Endothelial cell of umbilical vein (primary cell): ENCODE measurements at regions not wholly inside any gene's neighbourhood (a gene's known extent, or its start where the extent isn't known, plus 50 kb on each side); places are given as distances from the start of the nearest gene placed in this dataset.

Source experiments
- JUN ChIP-seq: IDR thresholded peaks from 2 replicates; pipeline ENCODE4 v1.6.1; 2011; ENCODE audit warnings: borderline replicate concordance, low read depth; ENCODE audit not compliant: insufficient read length, insufficient read depth
- POLR2A ChIP-seq: IDR thresholded peaks from 2 replicates; pipeline ENCODE4 v1.6.1; 2012; ENCODE audit warnings: low read depth, mild to moderate bottlenecking, control low read depth, low read length
- POLR2AphosphoS5 ChIP-seq: IDR thresholded peaks from 2 replicates; pipeline ENCODE4 v1.6.1; 2012; ENCODE audit warnings: low read depth, mild to moderate bottlenecking, control low read depth, low read length, moderate library complexity; ENCODE audit not compliant: insufficient read depth
- TF ChIP-seq, protein P1 (sequence below), 2 donors: IDR thresholded peaks; 1 replicate in 1 of 2; 2 replicates in 1 of 2; pipeline ENCODE4 v1.5.1; 2011; ENCODE audit warnings: low read length in 2 of 2, mild to moderate bottlenecking in 2 of 2, moderate library complexity in 2 of 2, control low read depth in 1 of 2, inconsistent platforms in 1 of 2, low read depth in 1 of 2; ENCODE audit not compliant: insufficient read depth in 1 of 2; ENCODE audit errors: extremely low read depth in 1 of 2

DNA sequence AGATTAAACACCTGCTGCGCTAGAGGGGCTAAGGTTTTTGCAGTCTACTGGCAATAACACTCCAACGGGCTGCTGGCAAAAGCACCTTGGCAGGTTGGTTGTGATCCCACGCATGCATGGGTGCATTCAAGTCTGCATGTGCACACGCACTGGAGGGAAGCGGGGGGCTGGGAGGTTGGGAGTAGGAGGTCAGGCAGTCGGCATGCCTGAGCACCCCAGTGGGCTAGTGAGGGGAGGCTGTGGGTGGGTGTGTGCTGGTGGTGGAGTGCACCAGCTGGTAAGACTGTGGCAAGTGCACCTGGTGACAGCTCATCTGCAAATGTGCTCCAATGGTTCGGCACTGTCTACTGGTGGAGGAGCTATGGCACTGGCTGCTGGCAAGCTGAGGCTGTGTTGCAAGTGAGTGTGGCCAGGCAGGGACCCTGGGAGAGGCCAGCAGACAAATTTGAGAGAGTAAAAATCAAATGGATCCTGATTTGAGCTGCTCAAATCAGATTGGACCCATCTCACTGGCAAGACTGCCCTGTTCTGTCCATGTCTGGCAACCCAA, 460.6 kb upstream of the DSEL start:
- TF ChIP-seq, protein P1, sequence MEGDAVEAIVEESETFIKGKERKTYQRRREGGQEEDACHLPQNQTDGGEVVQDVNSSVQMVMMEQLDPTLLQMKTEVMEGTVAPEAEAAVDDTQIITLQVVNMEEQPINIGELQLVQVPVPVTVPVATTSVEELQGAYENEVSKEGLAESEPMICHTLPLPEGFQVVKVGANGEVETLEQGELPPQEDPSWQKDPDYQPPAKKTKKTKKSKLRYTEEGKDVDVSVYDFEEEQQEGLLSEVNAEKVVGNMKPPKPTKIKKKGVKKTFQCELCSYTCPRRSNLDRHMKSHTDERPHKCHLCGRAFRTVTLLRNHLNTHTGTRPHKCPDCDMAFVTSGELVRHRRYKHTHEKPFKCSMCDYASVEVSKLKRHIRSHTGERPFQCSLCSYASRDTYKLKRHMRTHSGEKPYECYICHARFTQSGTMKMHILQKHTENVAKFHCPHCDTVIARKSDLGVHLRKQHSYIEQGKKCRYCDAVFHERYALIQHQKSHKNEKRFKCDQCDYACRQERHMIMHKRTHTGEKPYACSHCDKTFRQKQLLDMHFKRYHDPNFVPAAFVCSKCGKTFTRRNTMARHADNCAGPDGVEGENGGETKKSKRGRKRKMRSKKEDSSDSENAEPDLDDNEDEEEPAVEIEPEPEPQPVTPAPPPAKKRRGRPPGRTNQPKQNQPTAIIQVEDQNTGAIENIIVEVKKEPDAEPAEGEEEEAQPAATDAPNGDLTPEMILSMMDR (IDR thresholded peaks at IDR 0.05; ENCODE audit: extremely low read depth in 1 of 2, insufficient read depth in 1 of 2, low read depth in 1 of 2, low read length in 2 of 2): no peak
- TF ChIP-seq POLR2AphosphoS5 (no peak), JUN (no peak), POLR2A (no peak)
